CD4-positive, alpha-beta T cell (primary cell): ENCODE measurements at regions not wholly inside any gene's neighbourhood (a gene's known extent, or its start where the extent isn't known, plus 50 kb on each side); places are given as distances from the start of the nearest gene placed in this dataset.

Source experiments
- ATAC-seq: fragments of 200-7000 bp; cut with Tn5 transposase; one replicate; pipeline ENCODE4 v1.10.0; 2022; ENCODE audit warnings: mild to moderate bottlenecking; ENCODE audit not compliant: poor library complexity
- CTCF ChIA-PET: fragments of 350-600 bp; sonication (Branson Sonifier 250); formaldehyde crosslinking; loops from one replicate; lab custom pipeline; 2021; ENCODE audit warnings: antibody characterized with exemption, inconsistent platforms; lab: Charles Lee
- POLR2A ChIA-PET: fragments of 350-600 bp; sonication (Branson Sonifier 250); formaldehyde crosslinking; loops from one replicate; lab custom pipeline; 2021; ENCODE audit warnings: antibody characterized with exemption, inconsistent platforms; lab: Charles Lee
- DNase-seq, 14 experiments: peaks; one replicate each; pipeline ENCODE4 v3.0.0-alpha.2; 2013 to 2020; ENCODE audit warnings: mixed read lengths in 2 of 14
- H3K27ac ChIP-seq, 2 donors: one replicate each; pipeline versions ENCODE4 v1.5.1 to v1.7.0; 2013; ENCODE audit warnings: low read length in 2 of 2, low read depth in 1 of 2, mild to moderate bottlenecking in 1 of 2
- H3K27me3 ChIP-seq, 2 experiments: 1 replicate in 1 of 2; 2 replicates in 1 of 2; pipeline versions ENCODE4 v1.6.1 to v1.7.0; 2013; ENCODE audit warnings: low read length in 2 of 2, control low read depth in 1 of 2, mild to moderate bottlenecking in 1 of 2, moderate library complexity in 1 of 2; ENCODE audit not compliant: insufficient read depth in 2 of 2, control insufficient read depth in 1 of 2
- H3K36me3 ChIP-seq: one replicate; pipeline ENCODE4 v1.6.1; 2013; ENCODE audit warnings: low read length, control low read depth; ENCODE audit not compliant: insufficient read depth
- H3K4me1 ChIP-seq: one replicate; pipeline ENCODE4 v1.6.1; 2013; ENCODE audit warnings: low read length, control low read depth; ENCODE audit not compliant: insufficient read depth
- H3K4me3 ChIP-seq: one replicate; pipeline ENCODE4 v1.5.1; 2013; ENCODE audit warnings: mild to moderate bottlenecking, low read length, moderate library complexity
- H3K9me3 ChIP-seq, 2 experiments: 1 replicate in 1 of 2; 2 replicates in 1 of 2; pipeline versions ENCODE4 v1.6.1 to v1.7.0; 2013; ENCODE audit warnings: low read length in 2 of 2, mild to moderate bottlenecking in 2 of 2, control low read depth in 1 of 2, moderate library complexity in 1 of 2; ENCODE audit not compliant: control insufficient read depth in 1 of 2, insufficient read depth in 1 of 2
- H3K27ac Mint-ChIP-seq: one replicate; pipeline ENCODE4 v1.8.0; 2020; ENCODE audit warnings: mixed read lengths
- H3K27me3 Mint-ChIP-seq: one replicate; pipeline ENCODE4 v1.8.0; 2021; ENCODE audit warnings: mixed read lengths
- H3K36me3 Mint-ChIP-seq: one replicate; pipeline ENCODE4 v1.8.0; 2021; ENCODE audit warnings: low read depth, mixed read lengths
- H3K4me1 Mint-ChIP-seq: one replicate; pipeline ENCODE4 v1.8.0; 2021; ENCODE audit warnings: low read depth, mixed read lengths
- H3K4me3 Mint-ChIP-seq: one replicate; pipeline ENCODE4 v1.8.0; 2020; ENCODE audit warnings: mild to moderate bottlenecking, mixed read lengths
- H3K9me3 Mint-ChIP-seq: one replicate; pipeline ENCODE4 v1.8.0; 2020; ENCODE audit warnings: mixed read lengths
- intact Hi-C, 2 experiments: fragments of 100-400 bp; cut with DNase I in 1 of 2; cut with micrococcal nuclease in 1 of 2; formaldehyde crosslinking; loops; one replicate each; pipeline versions ENCODE4 v1.15.1 to v1.9.0; 2023 to 2025; cut with DNase I, micrococcal nuclease
- TF ChIP-seq, protein P1 (sequence below): fragments of 200-600 bp; IDR thresholded peaks from one replicate; pipeline ENCODE4 v1.8.0; 2022; ENCODE audit warnings: antibody characterized with exemption, mild to moderate bottlenecking

- H3K9me3 ChIP-seq: peaks cover 0 to 4% of the 10 kb centered on the region in 2 experiments
- no peaks in the 10 kb centered on the region for H3K36me3 ChIP-seq
- POLR2A ChIA-PET: interaction anchor here (1.0 kb wide), 1 partner anchor 9 kb away, joined by 3 read pairs; no protein-coding TSS in a partner anchor
- CTCF ChIA-PET: no interaction called here
- H3K27ac ChIP-seq: no peak overlapping the region
- no peaks in the 10 kb centered on the region for H3K36me3 Mint-ChIP-seq
- no peaks in the 10 kb centered on the region for H3K27me3 ChIP-seq
- TF ChIP-seq, protein P1, sequence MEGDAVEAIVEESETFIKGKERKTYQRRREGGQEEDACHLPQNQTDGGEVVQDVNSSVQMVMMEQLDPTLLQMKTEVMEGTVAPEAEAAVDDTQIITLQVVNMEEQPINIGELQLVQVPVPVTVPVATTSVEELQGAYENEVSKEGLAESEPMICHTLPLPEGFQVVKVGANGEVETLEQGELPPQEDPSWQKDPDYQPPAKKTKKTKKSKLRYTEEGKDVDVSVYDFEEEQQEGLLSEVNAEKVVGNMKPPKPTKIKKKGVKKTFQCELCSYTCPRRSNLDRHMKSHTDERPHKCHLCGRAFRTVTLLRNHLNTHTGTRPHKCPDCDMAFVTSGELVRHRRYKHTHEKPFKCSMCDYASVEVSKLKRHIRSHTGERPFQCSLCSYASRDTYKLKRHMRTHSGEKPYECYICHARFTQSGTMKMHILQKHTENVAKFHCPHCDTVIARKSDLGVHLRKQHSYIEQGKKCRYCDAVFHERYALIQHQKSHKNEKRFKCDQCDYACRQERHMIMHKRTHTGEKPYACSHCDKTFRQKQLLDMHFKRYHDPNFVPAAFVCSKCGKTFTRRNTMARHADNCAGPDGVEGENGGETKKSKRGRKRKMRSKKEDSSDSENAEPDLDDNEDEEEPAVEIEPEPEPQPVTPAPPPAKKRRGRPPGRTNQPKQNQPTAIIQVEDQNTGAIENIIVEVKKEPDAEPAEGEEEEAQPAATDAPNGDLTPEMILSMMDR: no peak
- H3K27ac Mint-ChIP-seq: no peak overlapping the region
- no peaks in the 10 kb centered on the region for H3K4me1 ChIP-seq
- intact Hi-C loops: no loop called here
- H3K4me1 Mint-ChIP-seq: no peaks in the 10 kb centered on the region
- peaks cover 3% of the 10 kb centered on the region for H3K9me3 Mint-ChIP-seq
- no peaks in the 10 kb centered on the region for H3K27me3 Mint-ChIP-seq
- no peak for ATAC-seq
- DNase-seq: no peak
- no peak overlapping the region for H3K4me3 ChIP-seq
- H3K4me3 Mint-ChIP-seq: no peak overlapping the region
Measured at GRCh38 chr17:77006971-77007649, 133.7 kb upstream of the SEC14L1 start.

- ATAC-seq (no peak), DNase-seq (no peak)
- peaks cover 3% of the 10 kb centered on the region for H3K9me3 Mint-ChIP-seq
- intact Hi-C loops: loop anchor here (2.0 to 5.0 kb wide), 2 partner anchors 38 to 47 kb away; no protein-coding TSS in a partner anchor
- TF ChIP-seq, protein P1: no peak
- Histone ChIP-seq H3K27me3 (no peaks in the 10 kb centered on the region), H3K4me1 (no peaks in the 10 kb centered on the region), H3K4me3 (no peak overlapping the region), H3K36me3 (no peaks in the 10 kb centered on the region), H3K9me3 (peaks cover 0 to 4% of the 10 kb centered on the region in 2 experiments), H3K27ac (no peak overlapping the region)
- H3K36me3 Mint-ChIP-seq: no peaks in the 10 kb centered on the region
- POLR2A ChIA-PET: interaction anchor here (1.2 kb wide), 1 partner anchor 12 kb away, joined by 3 read pairs; no protein-coding TSS in a partner anchor
- H3K27me3 Mint-ChIP-seq: no peaks in the 10 kb centered on the region
- CTCF ChIA-PET: interaction anchor here (1.0 kb wide), 1 partner anchor 46 kb away, joined by 3 read pairs; no protein-coding TSS in a partner anchor
- no peak overlapping the region for H3K4me3 Mint-ChIP-seq
- H3K27ac Mint-ChIP-seq: no peak overlapping the region
- H3K4me1 Mint-ChIP-seq: no peaks in the 10 kb centered on the region
Measured at GRCh38 chr17:77009877-77010276, 130.9 kb upstream of the SEC14L1 start.

- DNase-seq (no peak), ATAC-seq (no peak)
- peaks cover 0 to 4% of the 10 kb centered on the region in 2 experiments for H3K9me3 ChIP-seq
- no peak overlapping the region for H3K27ac ChIP-seq
- H3K27ac Mint-ChIP-seq: no peak overlapping the region
- no peaks in the 10 kb centered on the region for H3K36me3 ChIP-seq
- no peaks in the 10 kb centered on the region for H3K36me3 Mint-ChIP-seq
- H3K4me1 Mint-ChIP-seq: no peaks in the 10 kb centered on the region
- TF ChIP-seq, protein P1: no peak
- H3K4me3 ChIP-seq: no peak overlapping the region
- no peaks in the 10 kb centered on the region for H3K4me1 ChIP-seq
- H3K4me3 Mint-ChIP-seq: no peak overlapping the region
- H3K27me3 Mint-ChIP-seq: no peaks in the 10 kb centered on the region
- ChIA-PET POLR2A (interaction anchor here (1.2 kb wide), 1 partner anchor 13 kb away, joined by 3 read pairs; no protein-coding TSS in a partner anchor), CTCF (interaction anchor here (1.0 kb wide), 1 partner anchor 46 kb away, joined by 3 read pairs; no protein-coding TSS in a partner anchor)
- peaks cover 3% of the 10 kb centered on the region for H3K9me3 Mint-ChIP-seq
- intact Hi-C loops: loop anchor here (1.0 to 5.0 kb wide), 4 partner anchors 38 to 237 kb away; no protein-coding TSS in a partner anchor
- no peaks in the 10 kb centered on the region for H3K27me3 ChIP-seq
Measured at GRCh38 chr17:77010667-77011066, 130.1 kb upstream of the SEC14L1 start.
